ENCODE measurements at regions not wholly inside any gene's neighbourhood (a gene's known extent, or its start where the extent isn't known, plus 50 kb on each side); places are given as distances from the start of the nearest gene placed in this dataset.
A peak's percentile ranks its signal among the peaks of the same experiment; 100 is the strongest.
"Not testable (repeated sequence)": the region's sequence is repeated elsewhere in the genome, so short reads cannot be mapped to it uniquely, and the experiment has no call there.

GRCh38 chr13:67445436-67445835, 215.3 kb upstream of the PCDH9 start:
- DNase-seq (ENCODE audit: low spot score): no peak

GRCh38 chr13:67443923-67444322, 213.8 kb upstream of the PCDH9 start:
- no peak for DNase-seq (ENCODE audit: low spot score)

- no peak for DNase-seq (ENCODE audit: low spot score)
Observed at GRCh38 chr13:67440236-67440975, 210.3 kb upstream of the PCDH9 start.

- no peak for DNase-seq (ENCODE audit: low spot score)
Observed at GRCh38 chr13:67439365-67439764, 209.2 kb upstream of the PCDH9 start.

- no peak for DNase-seq (ENCODE audit: low spot score)
Observed at GRCh38 chr13:67438465-67438864, 208.3 kb upstream of the PCDH9 start.

- no peak for DNase-seq (ENCODE audit: low spot score)
Observed at GRCh38 chr13:67437244-67437643, 207.1 kb upstream of the PCDH9 start.

GRCh38 chr13:67421475-67421874, 191.3 kb upstream of the PCDH9 start:
- DNase-seq (ENCODE audit: low spot score): no peak

GRCh38 chr13:67416047-67416925, 186.2 kb upstream of the PCDH9 start:
- DNase-seq (ENCODE audit: low spot score): no peak

- DNase-seq (ENCODE audit: low spot score): no peak
Observed at GRCh38 chr13:67410645-67411044, 180.5 kb upstream of the PCDH9 start.

GRCh38 chr13:67408798-67409197, 178.7 kb upstream of the PCDH9 start:
- DNase-seq (ENCODE audit: low spot score): no peak

GRCh38 chr13:67402546-67402945, 172.4 kb upstream of the PCDH9 start:
- no peak for DNase-seq (ENCODE audit: low spot score)

- no peak for DNase-seq (ENCODE audit: low spot score)
Observed at GRCh38 chr13:67395577-67395976, 165.4 kb upstream of the PCDH9 start.

GRCh38 chr13:67392014-67392413, 161.9 kb upstream of the PCDH9 start:
- DNase-seq (ENCODE audit: low spot score): no peak

- DNase-seq (ENCODE audit: low spot score): peak; percentile 21
Observed at GRCh38 chr13:67390462-67391086, 160.4 kb upstream of the PCDH9 start.

- no peak for DNase-seq (ENCODE audit: low spot score)
Observed at GRCh38 chr13:67389171-67389570, 159.0 kb upstream of the PCDH9 start.

- not testable (repeated sequence) for DNase-seq (ENCODE audit: low spot score)
Observed at GRCh38 chr13:67383109-67383757, 153.1 kb upstream of the PCDH9 start.

- DNase-seq (ENCODE audit: low spot score): no peak
Observed at GRCh38 chr13:67377919-67378318, 147.8 kb upstream of the PCDH9 start.

GRCh38 chr13:67374391-67374790, 144.3 kb upstream of the PCDH9 start:
- no peak for DNase-seq (ENCODE audit: low spot score)

GRCh38 chr13:67372868-67373464, 142.8 kb upstream of the PCDH9 start:
- DNase-seq (ENCODE audit: low spot score): no peak

- DNase-seq (ENCODE audit: low spot score): no peak
Observed at GRCh38 chr13:67369895-67370660, 139.9 kb upstream of the PCDH9 start.

GRCh38 chr13:67367399-67367798, 137.3 kb upstream of the PCDH9 start:
- DNase-seq (ENCODE audit: low spot score): no peak
